ENCODE measurements at regions not wholly inside any gene's neighbourhood (a gene's known extent, or its start where the extent isn't known, plus 50 kb on each side); places are given as distances from the start of the nearest gene placed in this dataset.

DNA sequence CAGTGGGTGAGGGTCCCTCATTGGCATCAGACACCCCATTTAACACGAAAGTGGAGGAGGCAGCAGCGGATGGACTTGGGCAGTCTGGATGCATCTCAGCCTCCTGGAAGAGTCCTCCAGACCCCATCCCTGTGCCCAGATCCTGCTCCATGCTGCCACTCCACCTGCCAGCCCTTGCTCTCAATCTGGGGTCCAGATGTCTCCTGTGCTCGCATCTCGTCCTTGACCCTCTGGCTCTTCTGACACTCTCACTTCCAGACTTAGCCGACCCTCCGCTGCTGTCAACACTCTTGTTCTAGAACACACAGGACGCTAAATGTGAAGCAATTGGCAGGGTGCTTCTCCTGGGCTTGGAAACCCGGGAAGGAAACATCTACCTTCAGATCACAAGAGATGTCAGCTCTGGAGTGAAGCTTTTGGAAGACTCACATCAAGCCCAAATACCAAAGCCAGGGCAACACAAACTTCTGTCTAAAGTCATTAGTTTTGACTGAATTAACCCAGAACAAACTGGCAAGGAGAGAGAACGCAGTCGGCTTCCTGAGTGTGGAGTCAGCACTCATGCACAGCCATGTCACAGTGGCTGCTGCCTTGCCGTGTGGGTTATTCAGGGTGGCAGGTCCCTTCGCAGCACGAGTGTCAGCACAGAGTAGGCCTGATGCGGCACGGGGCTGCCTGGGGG, 379.1 kb downstream of the TCERG1L start:
- in situ Hi-C loops (cut with MboI; ENCODE audit: low pct_unique_long_range_greater_than_20kb, low sequenced_read_pairs, unreplicated experiment), result no loop called here
- no peak for DNase-seq (ENCODE audit: low spot score)
- TF ChIP-seq, protein P1, sequence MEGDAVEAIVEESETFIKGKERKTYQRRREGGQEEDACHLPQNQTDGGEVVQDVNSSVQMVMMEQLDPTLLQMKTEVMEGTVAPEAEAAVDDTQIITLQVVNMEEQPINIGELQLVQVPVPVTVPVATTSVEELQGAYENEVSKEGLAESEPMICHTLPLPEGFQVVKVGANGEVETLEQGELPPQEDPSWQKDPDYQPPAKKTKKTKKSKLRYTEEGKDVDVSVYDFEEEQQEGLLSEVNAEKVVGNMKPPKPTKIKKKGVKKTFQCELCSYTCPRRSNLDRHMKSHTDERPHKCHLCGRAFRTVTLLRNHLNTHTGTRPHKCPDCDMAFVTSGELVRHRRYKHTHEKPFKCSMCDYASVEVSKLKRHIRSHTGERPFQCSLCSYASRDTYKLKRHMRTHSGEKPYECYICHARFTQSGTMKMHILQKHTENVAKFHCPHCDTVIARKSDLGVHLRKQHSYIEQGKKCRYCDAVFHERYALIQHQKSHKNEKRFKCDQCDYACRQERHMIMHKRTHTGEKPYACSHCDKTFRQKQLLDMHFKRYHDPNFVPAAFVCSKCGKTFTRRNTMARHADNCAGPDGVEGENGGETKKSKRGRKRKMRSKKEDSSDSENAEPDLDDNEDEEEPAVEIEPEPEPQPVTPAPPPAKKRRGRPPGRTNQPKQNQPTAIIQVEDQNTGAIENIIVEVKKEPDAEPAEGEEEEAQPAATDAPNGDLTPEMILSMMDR (IDR thresholded peaks at IDR 0.05; ENCODE audit: extremely low read depth, insufficient read depth, missing control alignments), result no peak

DNA sequence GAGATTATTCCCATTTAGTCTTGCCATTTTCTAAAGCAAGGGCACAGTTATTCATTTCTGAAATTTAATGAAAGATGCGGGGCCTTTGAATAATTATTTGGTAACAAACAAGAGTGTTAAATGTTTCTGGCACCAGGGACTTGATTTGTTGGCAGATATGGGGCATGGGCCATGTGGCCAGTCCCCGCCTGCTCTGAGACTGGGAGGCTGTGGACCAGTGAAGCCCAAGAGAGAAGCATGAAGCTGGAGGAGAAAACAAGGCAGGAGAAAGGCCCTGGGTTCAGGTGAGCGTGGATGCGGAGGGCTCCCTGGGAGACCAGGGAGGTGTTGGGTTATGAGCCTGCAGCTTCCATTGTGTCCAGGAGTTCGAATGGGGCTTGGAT, 378.5 kb downstream of the TCERG1L start:
- in situ Hi-C loops (cut with MboI; ENCODE audit: low pct_unique_long_range_greater_than_20kb, low sequenced_read_pairs, unreplicated experiment), result no loop called here
- TF ChIP-seq, protein P1 (IDR thresholded peaks at IDR 0.05; ENCODE audit: extremely low read depth, insufficient read depth, missing control alignments), result no peak

DNA sequence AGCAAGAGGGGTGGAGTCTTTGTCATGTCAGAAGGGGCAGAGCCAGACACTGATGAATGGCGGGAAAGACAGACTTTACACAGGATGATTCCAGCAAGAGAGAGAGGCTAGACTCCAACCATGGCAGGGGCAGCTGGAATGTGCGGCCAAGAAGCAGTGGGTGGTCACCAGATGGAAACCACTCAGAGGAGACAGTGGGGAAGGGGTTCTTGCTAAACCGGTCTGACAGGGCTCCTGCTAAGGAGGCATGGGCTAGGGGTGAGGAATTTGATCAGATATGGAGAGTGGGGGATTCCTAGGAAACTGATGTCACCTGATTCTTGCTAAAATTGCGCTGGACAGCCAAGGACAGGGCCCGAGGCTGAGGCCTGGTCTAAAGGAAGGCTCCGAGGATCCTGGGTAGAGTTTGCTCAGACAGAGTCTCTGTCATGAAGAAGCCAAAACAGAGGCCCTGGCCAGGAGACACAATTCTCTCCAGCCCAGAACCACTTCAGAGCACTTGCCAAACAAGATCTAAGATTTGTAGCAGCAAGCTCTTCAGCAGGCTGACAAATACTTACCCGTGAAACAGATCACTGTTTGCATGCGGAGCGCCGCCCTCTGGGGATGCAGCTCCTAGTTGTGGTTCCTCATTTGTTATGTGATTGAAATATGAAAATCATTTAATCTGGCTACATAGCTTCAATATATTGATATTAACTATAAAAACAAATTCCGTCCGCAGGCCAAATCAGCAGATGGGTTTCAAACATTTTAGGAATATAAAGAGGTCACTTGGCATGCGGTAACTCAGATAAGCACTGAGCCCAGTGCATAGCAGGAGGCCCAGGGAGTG, 377.0 kb downstream of the TCERG1L start:
- no peak for DNase-seq (ENCODE audit: low spot score)
- TF ChIP-seq, protein P1 (IDR thresholded peaks at IDR 0.05; ENCODE audit: extremely low read depth, insufficient read depth, missing control alignments), result no peak
- in situ Hi-C loops (cut with MboI; ENCODE audit: low pct_unique_long_range_greater_than_20kb, low sequenced_read_pairs, unreplicated experiment), result no loop called here

More for the DNA sequence above, 378.5 kb downstream of the TCERG1L start:
- no peak for DNase-seq (ENCODE audit: low spot score)

DNA sequence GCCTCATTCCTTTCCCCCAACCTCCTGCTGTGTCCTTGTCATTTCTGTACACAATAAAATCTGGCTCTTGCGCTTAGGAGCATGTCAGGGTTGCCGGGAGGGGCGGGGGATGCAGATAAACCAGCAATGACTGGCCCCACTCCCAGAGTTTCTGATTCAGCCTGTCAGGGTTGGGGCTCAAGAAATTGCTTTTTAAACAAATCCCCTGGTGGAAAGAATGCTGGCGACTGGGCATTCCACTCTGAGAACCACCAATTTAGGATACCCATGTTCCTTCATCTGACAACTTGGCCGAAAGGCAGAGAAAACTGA, 376.4 kb downstream of the TCERG1L start:
- TF ChIP-seq, protein P1 (IDR thresholded peaks at IDR 0.05; ENCODE audit: extremely low read depth, insufficient read depth, missing control alignments), result no peak
- DNase-seq (ENCODE audit: low spot score), result no peak
- in situ Hi-C loops (cut with MboI; ENCODE audit: low pct_unique_long_range_greater_than_20kb, low sequenced_read_pairs, unreplicated experiment), result no loop called here

DNA sequence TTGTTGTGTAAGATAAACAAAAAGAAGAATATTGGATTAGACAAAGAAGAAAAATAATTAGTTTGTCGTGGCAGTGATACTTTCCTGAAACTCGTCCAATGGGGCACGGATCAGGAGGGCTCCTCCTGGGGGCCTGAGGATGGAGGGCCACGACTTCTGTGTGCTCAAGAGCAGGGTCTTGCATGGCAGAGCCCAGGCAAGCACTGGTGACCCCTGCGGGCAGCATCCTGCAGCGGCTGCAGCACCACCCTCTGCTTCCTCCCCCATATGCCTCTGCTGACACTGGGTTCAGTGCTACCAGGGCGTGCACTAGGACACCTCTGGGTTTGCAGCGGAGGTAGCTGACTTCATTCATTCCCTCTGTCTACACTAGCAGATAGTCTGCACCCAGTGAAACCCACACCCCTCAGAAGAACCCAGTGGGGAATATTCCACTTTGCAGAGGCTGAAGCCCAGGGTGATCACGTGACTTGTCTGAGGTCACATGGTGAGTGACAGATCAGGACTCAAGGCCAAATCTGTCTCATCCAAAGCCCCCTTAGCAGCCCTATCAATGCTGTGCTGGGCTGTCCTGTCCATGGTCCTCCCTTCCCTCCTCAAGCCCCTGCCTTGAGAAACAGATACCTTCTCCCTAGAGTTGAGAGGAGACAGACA, 375.5 kb downstream of the TCERG1L start:
- TF ChIP-seq, protein P1 (IDR thresholded peaks at IDR 0.05; ENCODE audit: extremely low read depth, insufficient read depth, missing control alignments), result no peak
- no peak for DNase-seq (ENCODE audit: low spot score)
- in situ Hi-C loops (cut with MboI; ENCODE audit: low pct_unique_long_range_greater_than_20kb, low sequenced_read_pairs, unreplicated experiment), result no loop called here

DNA sequence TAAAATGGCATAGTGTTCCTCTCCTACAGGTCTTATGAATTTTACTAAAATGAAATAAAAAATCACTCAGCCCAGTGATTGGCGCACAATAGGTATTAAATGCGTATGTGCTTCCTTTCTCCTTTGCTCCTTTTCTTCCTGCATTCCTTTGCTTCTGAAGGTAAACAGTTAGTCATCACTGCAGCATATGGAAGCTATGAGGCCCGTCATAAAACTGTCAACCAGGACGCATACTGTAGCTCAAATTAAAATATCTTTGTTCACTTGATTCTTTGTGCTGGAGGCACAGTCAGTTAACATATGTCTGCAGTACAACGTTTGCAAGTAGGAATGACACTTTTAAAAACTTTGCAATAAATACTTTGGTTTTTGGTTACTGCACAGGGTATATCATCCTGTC, 374.7 kb downstream of the TCERG1L start:
- no peak for DNase-seq (ENCODE audit: low spot score)
- TF ChIP-seq, protein P1 (IDR thresholded peaks at IDR 0.05; ENCODE audit: extremely low read depth, insufficient read depth, missing control alignments), result no peak
- in situ Hi-C loops (cut with MboI; ENCODE audit: low pct_unique_long_range_greater_than_20kb, low sequenced_read_pairs, unreplicated experiment), result no loop called here
